GM18907 (cell line): ENCODE measurements at regions not wholly inside any gene's neighbourhood (a gene's known extent, or its start where the extent isn't known, plus 50 kb on each side); places are given as distances from the start of the nearest gene placed in this dataset.
A peak's percentile ranks its signal among the peaks of the same experiment; 100 is the strongest.
"Not testable (repeated sequence)": the region's sequence is repeated elsewhere in the genome, so short reads cannot be mapped to it uniquely, and the experiment has no call there.

Experiments
- ATAC-seq: cut with Tn5 transposase; IDR thresholded peaks from one replicate; pipeline ENCODE4 v1.9.1; 2021; ENCODE audit warnings: mild to moderate bottlenecking, moderate library complexity; ENCODE audit not compliant: unreplicated experiment

DNA sequence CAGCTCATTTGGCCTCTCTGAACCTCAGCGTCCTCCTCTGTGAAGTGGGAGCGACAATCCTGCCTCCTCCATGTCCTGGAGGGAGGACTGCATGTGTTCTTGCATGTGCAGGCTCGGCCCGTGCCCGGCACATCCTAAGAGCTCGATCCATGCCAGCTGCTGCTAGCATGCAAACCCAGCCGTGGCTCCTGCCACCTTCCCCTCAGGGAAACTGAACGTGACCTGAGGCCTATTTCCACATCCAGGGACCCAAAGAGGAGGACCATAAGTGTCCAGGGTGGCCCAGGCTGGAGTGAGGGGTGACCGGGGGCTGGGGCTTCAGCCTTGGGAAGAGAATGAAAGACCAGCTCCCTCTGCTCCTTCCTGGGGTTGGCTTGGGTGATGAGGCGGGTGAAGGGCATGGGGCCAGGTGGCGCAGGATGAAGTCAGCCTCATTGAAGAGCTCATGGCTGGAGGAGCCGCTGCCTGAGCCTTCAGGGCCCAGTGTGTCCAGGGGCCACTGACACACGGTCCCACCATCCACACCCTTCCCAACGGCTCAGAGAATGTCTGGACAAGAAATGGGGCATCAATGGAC is 115.7 kb upstream of the AKAP13 start:
- ATAC-seq = not testable (repeated sequence)

DNA sequence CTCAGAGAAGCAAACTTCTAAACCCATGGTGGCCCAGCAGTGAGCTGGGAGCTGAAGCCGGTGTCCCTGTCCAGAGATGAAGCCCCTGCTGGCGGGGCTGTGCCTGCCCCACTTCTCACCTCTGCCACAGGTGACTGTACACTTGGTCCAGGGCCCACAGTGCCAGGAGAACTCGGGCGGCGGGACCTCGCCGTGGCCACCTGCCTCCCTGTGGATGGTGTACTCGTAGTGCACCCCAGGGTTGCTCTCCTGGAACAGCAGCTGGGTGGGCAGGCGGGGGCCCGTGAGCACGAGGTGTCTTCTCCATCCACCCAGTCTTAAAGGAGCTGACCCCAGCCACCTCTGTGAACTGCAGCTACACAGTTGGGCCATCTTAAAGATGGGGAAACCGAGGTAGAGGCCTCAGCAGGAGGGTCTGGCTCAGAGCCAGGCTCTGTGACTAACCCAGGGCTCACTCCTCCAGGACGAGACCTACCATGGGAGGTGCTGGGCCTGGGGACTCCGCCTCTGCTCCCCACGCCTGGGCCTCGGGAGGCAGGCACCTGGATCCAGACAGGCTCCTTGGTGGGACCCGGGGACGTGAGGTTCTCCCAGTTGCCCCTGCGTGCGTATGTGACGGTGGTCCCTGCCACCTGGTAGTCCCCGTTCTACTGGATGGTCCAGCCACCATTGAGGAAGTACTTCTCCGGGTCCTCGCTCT is 113.1 kb upstream of the AKAP13 start:
- not testable (repeated sequence) for ATAC-seq

DNA sequence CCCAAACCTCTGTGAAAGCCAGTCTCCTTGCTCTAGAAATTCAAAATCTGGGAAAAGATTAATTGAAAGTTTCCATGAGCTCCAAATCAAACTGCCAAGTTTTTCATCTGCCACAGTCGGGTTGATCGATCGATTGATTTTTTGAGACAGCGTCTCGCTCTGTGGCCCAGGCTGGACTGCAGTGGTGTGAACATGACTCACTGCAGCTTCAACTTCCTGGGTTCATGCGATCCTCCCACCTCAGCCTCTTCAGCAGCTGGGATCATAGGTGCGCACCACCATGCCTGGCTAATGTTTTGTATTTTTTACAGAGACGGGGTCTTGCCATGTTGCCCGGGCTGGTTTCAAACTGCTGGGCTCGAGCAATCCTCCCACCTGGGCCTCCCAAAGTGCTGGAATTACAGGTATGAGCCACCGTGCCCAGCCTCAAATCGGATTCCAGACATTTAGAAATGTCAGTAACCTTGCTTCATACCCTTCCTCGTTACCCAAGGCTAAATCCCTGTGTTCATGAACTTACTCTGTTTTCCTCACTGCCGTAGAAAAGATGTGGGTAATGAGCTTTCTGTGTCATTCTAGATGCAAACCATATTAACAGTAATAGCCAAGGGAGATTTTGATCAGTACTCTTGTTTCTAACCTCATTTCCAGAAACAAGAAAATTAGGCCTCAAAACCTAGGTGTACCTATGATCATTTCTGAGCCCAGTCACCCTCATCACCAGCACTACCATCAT is 105.9 kb upstream of the AKAP13 start:
- ATAC-seq = no peak

DNA sequence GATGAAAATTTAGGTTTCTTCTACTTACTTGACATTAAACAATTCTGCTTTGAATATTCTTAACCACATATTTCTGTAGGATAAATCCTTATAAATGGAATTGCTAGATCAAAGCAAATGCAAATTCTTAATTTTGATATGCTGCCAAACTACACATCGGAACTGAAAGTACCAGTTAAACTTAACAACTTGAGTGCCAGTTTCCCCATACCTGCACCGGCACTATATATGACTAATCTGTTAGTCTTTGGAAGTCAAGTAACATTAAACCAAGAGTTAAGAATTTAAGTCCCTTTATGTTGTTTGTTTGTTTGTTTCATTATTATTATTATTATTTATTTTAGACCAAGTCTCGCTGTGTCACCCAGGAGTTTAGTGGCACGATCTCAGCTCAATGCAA is 103.9 kb upstream of the AKAP13 start:
- no peak for ATAC-seq

GRCh38 chr15:85276921-85277320 is 103.5 kb upstream of the AKAP13 start:
- ATAC-seq = no peak

- no peak for ATAC-seq
These were observed 102.5 kb upstream of the AKAP13 start for GRCh38 chr15:85277847-85278370.

GRCh38 chr15:85280203-85280602 is 100.2 kb upstream of the AKAP13 start:
- ATAC-seq = no peak

DNA sequence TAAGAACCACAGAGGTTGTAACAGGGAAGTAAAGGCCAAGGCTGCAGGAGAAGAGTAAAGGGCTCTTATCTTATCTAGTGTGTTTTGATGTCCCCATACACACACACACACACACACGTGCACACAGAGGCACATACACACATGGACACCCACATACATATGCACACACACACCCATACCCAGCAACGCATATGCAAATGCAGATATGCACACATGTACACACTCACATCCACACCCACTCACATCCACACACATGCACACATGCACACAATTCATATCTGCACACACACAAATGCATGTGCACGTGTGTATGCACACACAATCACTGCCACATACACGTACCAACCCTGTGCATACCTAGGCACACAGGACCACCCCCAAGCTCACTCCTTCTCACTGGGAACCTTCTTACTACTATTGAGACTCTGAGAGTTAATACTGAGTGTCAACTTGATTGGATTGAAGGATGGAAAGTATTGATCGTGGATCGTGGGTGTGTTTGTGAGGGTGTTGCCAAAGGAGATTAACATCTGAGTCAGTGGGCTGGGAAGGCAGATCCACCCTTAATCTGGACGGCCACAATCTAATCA is 99.0 kb upstream of the AKAP13 start:
- ATAC-seq = no peak

DNA sequence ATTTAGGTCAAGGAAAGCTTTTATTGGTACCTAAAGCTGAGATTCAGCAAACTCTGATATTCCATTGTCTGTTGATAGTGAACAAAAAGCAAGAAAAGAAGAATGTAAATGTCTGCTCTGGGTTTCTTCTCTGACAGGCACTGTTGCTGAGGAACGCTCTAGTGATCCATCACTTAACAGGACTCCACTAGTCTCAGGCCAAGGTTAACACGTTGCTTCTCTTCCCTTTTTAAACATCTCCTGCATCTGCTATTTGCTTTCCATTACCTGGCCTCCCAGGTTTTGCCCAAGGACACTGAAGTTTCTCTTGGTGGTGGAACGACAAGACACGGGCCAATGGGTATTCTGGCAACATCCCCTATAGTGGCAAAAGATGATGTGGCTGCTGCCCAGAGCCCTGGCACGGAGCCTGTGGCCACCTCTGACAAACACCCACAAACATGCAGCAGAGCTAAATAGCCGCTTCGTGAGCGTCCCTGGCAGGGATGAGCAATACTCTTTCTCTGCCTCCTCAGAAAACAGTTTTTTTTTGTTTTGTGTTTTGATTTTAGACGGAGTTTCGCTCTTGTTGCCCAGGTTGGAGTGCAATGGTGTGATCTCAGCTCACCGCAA is 97.8 kb upstream of the AKAP13 start:
- ATAC-seq = no peak

GRCh38 chr15:85283815-85284214 is 96.6 kb upstream of the AKAP13 start:
- peak; percentile 88 for ATAC-seq

DNA sequence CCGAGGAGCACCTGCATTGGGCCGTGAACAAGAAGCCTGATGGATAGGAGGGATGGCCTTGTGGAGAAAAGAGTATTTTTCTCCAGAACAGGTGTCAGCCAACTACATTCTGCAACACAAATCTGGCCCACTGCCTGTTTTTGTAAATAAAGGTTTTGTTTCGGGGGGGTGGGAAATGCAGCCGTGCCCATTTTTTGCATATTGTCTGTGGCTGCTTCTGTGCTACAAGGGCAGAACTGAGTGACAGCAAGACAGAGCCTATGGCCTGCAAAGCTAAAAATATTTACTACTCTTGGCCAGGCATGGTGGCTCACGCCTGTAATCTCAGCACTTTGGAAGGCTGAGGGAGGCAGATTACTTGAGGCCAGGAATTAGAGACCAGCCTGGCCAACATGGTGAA is 95.9 kb upstream of the AKAP13 start:
- ATAC-seq = peak; percentile 69

- ATAC-seq = no peak
These were observed 90.6 kb upstream of the AKAP13 start for GRCh38 chr15:85289677-85290365.

- not testable (repeated sequence) for ATAC-seq
These were observed 87.8 kb upstream of the AKAP13 start for GRCh38 chr15:85292583-85292982.

DNA sequence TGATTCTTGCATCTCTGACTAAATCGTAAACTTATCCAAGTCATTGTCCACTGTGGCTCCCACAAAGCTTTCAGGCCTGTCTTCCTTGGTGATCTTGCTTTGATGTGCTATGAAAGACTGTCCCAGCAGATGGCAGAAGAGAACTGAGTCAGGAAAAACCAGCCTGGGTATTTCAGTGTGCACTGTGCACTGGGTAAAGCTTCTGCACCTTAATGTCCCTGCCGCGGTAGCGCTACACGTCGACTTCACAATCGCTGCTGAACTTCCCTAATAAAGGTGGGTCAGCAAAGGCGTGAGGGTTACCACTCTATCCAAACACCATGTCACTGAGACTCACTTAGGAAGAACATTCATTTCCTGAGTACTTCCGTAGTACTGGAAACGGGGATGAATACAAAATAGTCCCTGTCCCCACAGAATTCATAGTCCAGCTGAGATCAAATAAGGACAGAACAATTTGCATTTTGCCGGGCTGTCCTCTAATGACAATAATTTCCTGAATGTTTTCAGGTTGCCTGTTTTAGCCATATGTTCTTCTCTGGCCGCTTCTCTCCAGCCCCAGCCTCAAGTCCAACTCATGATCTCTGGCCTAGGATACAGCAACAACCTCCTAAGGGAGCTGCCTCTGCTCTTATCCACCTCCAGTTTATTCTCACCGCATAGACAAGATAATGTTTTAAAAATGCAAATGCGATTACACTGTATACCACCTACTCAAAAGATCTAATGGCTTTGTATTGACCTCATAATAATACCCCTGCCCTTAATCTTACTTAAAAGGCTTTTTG is 83.6 kb upstream of the AKAP13 start:
- ATAC-seq = peak; percentile 92

GRCh38 chr15:85297537-85297936 is 82.9 kb upstream of the AKAP13 start:
- no peak for ATAC-seq

DNA sequence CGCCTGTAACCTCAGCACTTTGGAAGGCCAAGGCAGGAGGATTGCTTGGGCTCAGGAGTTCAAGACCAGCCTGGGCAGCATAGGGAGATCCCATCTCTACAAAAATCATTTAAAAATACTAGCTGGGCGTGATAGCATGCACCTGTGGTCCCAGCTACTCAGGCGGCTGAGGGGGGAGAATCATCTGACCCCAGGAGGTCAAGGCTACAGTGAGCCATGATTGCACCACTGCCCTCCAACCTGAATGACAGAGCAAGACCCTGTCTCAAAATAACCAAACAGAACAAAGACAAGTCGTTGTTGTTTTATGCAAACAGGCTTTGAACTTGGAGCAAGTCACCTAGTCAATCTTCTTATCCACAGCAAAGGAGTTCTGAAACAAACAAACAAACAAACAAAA is 82.0 kb upstream of the AKAP13 start:
- ATAC-seq = no peak

- ATAC-seq = no peak
These were observed 81.5 kb upstream of the AKAP13 start for GRCh38 chr15:85298941-85299340.

GRCh38 chr15:85302271-85302670 is 78.1 kb upstream of the AKAP13 start:
- ATAC-seq = no peak

DNA sequence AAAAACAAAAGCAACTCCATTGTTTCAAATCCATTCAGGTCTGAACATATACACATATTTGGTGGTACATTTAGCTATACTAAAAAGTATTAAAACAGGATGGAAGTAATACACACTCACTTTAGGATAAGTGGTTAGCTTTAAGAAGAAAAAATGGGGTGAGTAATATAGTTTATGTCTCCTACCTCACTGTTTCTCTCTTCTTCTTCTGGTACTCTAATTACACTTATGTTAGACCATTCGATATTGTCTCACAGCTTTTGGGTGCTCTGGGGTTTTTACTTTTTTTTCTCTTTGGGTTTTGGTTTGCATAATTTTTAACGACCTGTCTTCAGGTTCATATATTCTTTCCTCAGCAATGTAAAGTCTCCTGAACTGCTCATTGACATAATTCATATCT is 75.4 kb upstream of the AKAP13 start:
- ATAC-seq = no peak
